Thoracic aorta (tissue), 2 donors: ENCODE measurements at regions not wholly inside any gene's neighbourhood (a gene's known extent, or its start where the extent isn't known, plus 50 kb on each side); places are given as distances from the start of the nearest gene placed in this dataset.

Source experiments
- ATAC-seq: fragments of 150-250 bp; one replicate; pipeline ENCODE4 v1.8.0; 2017; ENCODE audit warnings: low read depth; ENCODE audit not compliant: insufficient number of reproducible peaks, low FRiP score
- DNase-seq: peaks from one replicate; pipeline ENCODE4 v3.0.0-alpha.2; 2020; ENCODE audit warnings: low spot score
- H3K27ac ChIP-seq, 2 donors: fragments of 200-600 bp; sonication (generic); 1 replicate in 1 of 2; 2 replicates in 1 of 2; pipeline ENCODE4 v1.5.1; 2016; ENCODE audit warnings: mild to moderate bottlenecking in 2 of 2, moderate library complexity in 2 of 2
- H3K27me3 ChIP-seq: fragments of 200-600 bp; sonication (generic); replicated peaks from 2 replicates; pipeline ENCODE4 v1.6.0; 2016; ENCODE audit warnings: mild to moderate bottlenecking; ENCODE audit not compliant: insufficient read depth
- H3K36me3 ChIP-seq: fragments of 200-600 bp; sonication (generic); one replicate; pipeline ENCODE4 v1.5.1; 2016
- H3K4me1 ChIP-seq, 2 donors: fragments of 200-600 bp; sonication (generic); 1 replicate in 1 of 2; 2 replicates in 1 of 2; pipeline versions ENCODE4 v1.5.1 to v1.6.0; 2016; ENCODE audit warnings: low read depth in 2 of 2, mild to moderate bottlenecking in 1 of 2; ENCODE audit not compliant: control insufficient read depth in 1 of 2
- H3K4me3 ChIP-seq: fragments of 200-600 bp; sonication (generic); 2 replicates; pipeline ENCODE4 v1.5.1; 2016; ENCODE audit warnings: mild to moderate bottlenecking
- H3K9me3 ChIP-seq: fragments of 200-600 bp; sonication (generic); 2 replicates; pipeline ENCODE4 v1.5.1; 2016
- TF ChIP-seq, protein P1 (sequence below): fragments of 200-600 bp; sonication (generic); IDR thresholded peaks from one replicate; pipeline ENCODE4 v1.5.1; 2019; ENCODE audit warnings: antibody characterized with exemption

DNA sequence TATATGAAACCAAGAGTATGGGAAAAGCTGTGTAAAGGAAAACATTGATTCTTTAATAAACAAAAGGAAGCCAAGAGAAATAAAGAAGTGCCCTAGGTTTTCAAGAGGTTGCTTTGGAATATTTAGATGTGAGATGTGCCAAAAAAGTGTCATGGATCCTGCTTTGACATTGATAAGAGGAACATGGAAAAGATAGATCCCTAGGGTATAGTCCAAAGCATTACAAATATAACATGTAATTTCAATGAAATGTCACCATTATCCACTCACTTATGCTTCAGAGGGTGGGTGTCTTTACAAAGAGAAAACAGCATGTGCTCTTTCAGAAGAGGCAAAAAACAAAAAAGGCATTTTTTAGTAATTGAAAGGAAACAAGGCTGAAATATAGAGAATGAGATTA, 1196.7 kb downstream of the EFNA5 start:
- H3K9me3 ChIP-seq = no peaks in the 10 kb centered on the region
- no peaks in the 10 kb centered on the region for H3K27me3 ChIP-seq
- TF ChIP-seq, protein P1, sequence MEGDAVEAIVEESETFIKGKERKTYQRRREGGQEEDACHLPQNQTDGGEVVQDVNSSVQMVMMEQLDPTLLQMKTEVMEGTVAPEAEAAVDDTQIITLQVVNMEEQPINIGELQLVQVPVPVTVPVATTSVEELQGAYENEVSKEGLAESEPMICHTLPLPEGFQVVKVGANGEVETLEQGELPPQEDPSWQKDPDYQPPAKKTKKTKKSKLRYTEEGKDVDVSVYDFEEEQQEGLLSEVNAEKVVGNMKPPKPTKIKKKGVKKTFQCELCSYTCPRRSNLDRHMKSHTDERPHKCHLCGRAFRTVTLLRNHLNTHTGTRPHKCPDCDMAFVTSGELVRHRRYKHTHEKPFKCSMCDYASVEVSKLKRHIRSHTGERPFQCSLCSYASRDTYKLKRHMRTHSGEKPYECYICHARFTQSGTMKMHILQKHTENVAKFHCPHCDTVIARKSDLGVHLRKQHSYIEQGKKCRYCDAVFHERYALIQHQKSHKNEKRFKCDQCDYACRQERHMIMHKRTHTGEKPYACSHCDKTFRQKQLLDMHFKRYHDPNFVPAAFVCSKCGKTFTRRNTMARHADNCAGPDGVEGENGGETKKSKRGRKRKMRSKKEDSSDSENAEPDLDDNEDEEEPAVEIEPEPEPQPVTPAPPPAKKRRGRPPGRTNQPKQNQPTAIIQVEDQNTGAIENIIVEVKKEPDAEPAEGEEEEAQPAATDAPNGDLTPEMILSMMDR = no peak
- DNase-seq = no peak
- H3K4me1 ChIP-seq = no peaks in the 10 kb centered on the region
- H3K36me3 ChIP-seq = no peaks in the 10 kb centered on the region
- no peak overlapping the region for H3K4me3 ChIP-seq
- no peak overlapping the region for H3K27ac ChIP-seq
- no peak for ATAC-seq

DNA sequence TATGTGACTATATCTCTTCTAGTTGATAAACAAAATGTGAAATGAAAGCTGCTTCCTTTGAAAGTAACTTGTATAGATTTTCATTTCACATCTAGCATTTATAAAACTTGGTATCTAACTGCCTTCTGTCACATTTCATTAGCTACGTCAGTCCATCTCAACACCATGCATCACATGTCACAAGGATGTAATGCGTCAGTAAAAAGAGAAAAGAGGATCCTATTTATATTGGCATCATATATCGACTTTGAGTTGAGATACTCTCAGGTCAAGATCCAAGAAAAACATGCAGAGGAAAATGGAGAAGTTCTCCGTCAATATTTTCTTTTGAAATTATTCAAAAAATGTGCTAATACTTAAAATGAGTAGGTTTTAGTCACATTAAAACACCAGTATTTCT, 1211.2 kb downstream of the EFNA5 start:
- no peak overlapping the region for H3K27ac ChIP-seq
- no peaks in the 10 kb centered on the region for H3K9me3 ChIP-seq
- no peaks in the 10 kb centered on the region for H3K36me3 ChIP-seq
- no peaks in the 10 kb centered on the region for H3K4me1 ChIP-seq
- no peak for ATAC-seq
- no peaks in the 10 kb centered on the region for H3K27me3 ChIP-seq
- TF ChIP-seq, protein P1 = no peak
- no peak for DNase-seq
- no peak overlapping the region for H3K4me3 ChIP-seq

DNA sequence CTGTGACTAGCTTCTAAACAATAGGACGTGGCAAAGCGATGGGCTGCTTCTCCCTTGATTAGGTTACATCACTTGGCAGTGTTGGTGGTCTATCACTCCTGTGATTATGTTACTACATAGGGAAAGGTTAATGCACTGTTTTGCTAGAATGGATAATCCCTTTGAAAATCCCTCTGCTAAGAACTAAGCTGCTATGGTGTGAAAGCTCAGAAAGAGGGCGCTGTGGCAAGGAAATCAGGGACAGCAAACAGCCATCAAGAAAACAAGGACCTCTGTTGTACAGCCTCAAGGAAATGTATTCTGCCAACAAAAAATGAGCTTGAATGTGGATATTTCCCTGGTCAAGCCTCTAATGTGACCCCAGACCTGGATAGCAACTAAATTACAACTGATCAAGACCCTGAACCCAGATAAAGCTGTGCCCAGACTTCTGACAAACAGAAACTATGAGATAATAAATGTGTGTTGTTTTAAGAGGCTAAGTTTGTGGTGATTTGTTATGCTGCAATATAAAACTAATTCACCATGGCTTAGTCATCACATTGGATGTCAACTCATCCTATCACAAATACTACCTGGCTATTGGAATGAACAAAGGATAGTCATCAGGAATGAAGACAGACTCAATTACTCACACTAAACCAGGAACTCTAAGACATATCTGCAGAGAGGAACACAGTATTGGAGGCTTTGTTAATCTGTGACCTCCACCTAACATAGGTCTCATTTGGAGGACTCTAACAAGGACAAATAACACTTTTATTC, 1215.9 kb downstream of the EFNA5 start:
- H3K27me3 ChIP-seq = no peaks in the 10 kb centered on the region
- no peaks in the 10 kb centered on the region for H3K4me1 ChIP-seq
- DNase-seq (no peak), ATAC-seq (peak; percentile 55)
- no peak overlapping the region for H3K27ac ChIP-seq
- TF ChIP-seq, protein P1 = no peak
- H3K36me3 ChIP-seq = no peaks in the 10 kb centered on the region
- no peak overlapping the region for H3K4me3 ChIP-seq
- no peaks in the 10 kb centered on the region for H3K9me3 ChIP-seq

DNA sequence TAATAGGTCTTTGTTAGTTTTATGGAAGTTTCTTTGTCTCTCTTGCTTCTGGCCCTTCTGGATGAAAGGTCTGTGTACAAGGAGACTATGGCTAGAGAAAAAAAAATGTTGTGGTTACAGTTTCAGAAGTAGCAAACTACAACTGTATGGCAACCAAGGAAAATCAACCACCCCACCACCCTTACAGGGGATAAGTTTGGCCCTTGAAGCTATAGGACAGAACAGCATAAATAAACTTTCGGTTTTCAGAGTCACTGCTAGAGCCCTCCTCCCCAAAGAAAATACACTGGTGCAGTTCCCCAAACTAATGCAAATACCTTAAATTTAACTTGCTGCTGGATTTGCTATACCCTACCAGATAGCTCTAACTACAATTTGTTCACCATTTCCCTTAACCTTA, 1216.7 kb downstream of the EFNA5 start:
- Histone ChIP-seq H3K9me3 (no peaks in the 10 kb centered on the region), H3K4me1 (no peaks in the 10 kb centered on the region), H3K27me3 (no peaks in the 10 kb centered on the region), H3K4me3 (no peak overlapping the region), H3K36me3 (no peaks in the 10 kb centered on the region), H3K27ac (no peak overlapping the region)
- DNase-seq (no peak), ATAC-seq (no peak)
- TF ChIP-seq, protein P1 = no peak

DNA sequence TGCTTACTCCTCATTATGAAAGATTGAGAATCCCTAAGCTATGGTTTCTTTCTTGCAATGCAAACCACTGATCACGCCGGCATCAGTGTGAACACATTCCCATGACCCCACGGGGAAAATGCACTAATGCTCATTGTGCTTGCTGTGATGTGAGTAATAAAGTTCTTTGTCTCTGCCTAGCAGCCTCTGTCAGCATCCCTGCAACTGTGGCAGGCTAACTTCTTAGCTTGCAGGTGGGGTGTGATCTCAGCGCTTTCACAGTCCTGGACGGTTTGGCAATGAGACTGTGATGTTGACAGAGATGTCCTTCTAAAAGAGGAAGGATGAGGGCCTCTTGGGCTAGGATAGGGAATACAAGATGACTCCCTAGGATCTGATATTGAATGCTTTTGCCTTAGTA, 1218.7 kb downstream of the EFNA5 start:
- Histone ChIP-seq H3K36me3 (no peaks in the 10 kb centered on the region), H3K27ac (no peak overlapping the region)

More for the DNA sequence above, 1218.7 kb downstream of the EFNA5 start:
- Histone ChIP-seq H3K27me3 (no peaks in the 10 kb centered on the region), H3K4me1 (no peaks in the 10 kb centered on the region), H3K9me3 (no peaks in the 10 kb centered on the region), H3K4me3 (no peak overlapping the region)
- DNase-seq (no peak), ATAC-seq (no peak)
- TF ChIP-seq, protein P1 = no peak
